Rectal smooth muscle tissue (tissue), 1 donor: ENCODE measurements at regions not wholly inside any gene's neighbourhood (a gene's known extent, or its start where the extent isn't known, plus 50 kb on each side); places are given as distances from the start of the nearest gene placed in this dataset.

Source experiments
- H3K27ac ChIP-seq: one replicate; pipeline ENCODE4 v1.7.0; 2013; ENCODE audit warnings: low read depth, low read length, inconsistent platforms
- H3K27me3 ChIP-seq: one replicate; pipeline ENCODE4 v1.7.0; 2013; ENCODE audit warnings: low read length; ENCODE audit not compliant: control insufficient read depth, insufficient read depth
- H3K36me3 ChIP-seq: one replicate; pipeline ENCODE4 v1.7.0; 2013; ENCODE audit warnings: low read length; ENCODE audit not compliant: control insufficient read depth, insufficient read depth
- H3K4me1 ChIP-seq: one replicate; pipeline ENCODE4 v1.7.0; 2013; ENCODE audit warnings: low read length; ENCODE audit not compliant: control insufficient read depth, insufficient read depth
- H3K4me3 ChIP-seq: one replicate; pipeline ENCODE4 v1.7.0; 2013; ENCODE audit warnings: low read length
- H3K9ac ChIP-seq: one replicate; pipeline ENCODE4 v1.7.0; 2013; ENCODE audit warnings: low read length

DNA sequence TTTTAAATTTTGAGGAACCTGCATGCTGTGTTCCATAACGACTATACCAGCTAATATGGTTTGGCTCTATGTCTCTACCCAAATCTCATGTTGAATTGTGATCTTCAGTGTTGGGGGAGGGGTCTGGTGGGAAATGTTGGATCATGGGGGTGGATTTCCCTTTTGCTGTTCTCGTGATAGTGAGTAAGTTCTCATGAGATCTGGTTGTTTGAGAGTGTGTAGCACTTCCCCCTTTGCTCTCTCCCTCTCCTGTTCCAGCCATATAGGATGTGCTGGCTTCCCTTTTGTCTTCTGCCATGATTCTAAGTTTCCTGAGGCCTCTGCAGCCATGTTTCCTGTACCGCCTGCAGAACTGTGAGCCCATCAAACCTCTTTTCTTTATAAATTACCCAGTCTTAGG, 61.8 kb upstream of the NEDD9 start:
- H3K27me3 ChIP-seq = no peaks in the 10 kb centered on the region
- H3K36me3 ChIP-seq = no peaks in the 10 kb centered on the region

DNA sequence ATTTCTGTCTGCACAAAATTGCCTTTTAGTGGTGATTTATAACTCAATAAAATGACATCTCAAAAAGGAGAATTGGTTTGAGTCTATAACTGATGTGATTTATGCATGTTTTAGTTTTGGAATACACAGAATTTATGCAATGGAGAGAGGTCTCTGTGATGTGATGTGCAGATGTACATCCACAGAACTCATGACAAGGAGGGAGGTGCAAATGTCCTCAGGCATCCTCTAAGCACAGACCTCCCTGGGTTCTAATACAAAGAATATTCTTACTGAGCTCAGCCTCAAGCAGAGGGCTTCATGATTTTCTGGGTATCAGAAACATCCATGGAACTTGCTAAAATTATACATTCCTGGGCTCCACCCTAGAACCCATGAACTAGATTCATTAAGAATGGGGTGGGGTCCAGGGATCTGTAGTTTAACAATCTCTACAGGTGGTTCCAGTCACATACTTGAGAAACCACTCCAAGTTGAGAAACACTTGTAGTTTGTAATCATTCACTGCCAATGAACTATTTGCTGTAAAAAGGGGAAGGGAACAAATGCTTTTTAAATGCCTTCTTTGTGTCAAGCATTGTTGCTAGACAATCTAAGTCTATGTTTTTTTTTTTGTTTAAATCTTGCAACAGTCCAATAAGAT, 60.2 kb upstream of the NEDD9 start:
- no peak overlapping the region for H3K4me3 ChIP-seq
- H3K9ac ChIP-seq = no peak overlapping the region
- no peaks in the 10 kb centered on the region for H3K36me3 ChIP-seq
- H3K27ac ChIP-seq = no peak overlapping the region
- H3K27me3 ChIP-seq = no peaks in the 10 kb centered on the region
- H3K4me1 ChIP-seq = no peaks in the 10 kb centered on the region

More for the DNA sequence above, 61.8 kb upstream of the NEDD9 start:
- Histone ChIP-seq H3K4me3 (no peak overlapping the region), H3K27ac (no peak overlapping the region), H3K9ac (no peak overlapping the region), H3K4me1 (no peaks in the 10 kb centered on the region)

DNA sequence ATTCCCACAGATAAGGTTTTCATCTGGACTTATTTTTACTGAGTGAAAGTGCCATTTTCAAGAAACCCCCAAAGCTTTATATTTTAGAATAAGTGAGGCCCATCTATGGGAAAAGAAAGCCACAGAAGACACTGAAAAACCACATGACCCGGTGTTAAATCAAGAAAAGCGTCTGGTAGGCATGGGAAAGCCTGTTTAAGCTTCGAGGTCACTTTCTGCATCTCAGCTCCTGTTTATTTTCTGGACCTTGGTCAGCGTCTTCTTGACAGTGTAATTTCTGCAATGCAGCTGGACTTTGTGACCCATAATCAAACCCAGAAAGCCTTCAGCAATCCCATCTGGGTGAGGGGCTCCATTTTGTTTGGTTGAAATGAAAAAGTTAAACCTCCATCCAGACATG, 59.6 kb upstream of the NEDD9 start:
- Histone ChIP-seq H3K9ac (no peak overlapping the region), H3K27ac (no peak overlapping the region), H3K36me3 (no peaks in the 10 kb centered on the region), H3K27me3 (no peaks in the 10 kb centered on the region), H3K4me1 (no peaks in the 10 kb centered on the region), H3K4me3 (no peak overlapping the region)

DNA sequence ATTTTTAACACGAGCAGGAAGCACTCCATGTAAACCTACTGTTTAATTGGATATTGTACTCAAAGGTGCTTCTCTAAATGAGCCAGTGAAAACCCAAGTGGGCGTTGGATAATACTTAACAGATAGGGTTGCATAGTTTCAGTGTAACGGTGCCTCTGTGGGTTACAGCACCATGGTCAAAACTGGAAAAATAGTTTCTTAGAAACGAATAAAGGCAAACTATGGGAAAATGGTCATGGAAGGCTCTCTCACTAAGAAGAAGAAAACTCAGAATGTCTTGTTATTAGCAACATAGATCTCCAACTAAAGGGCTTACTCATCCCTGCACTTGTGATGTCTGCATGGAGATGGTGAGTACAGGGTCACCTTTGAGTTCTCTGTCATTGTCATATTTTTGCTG, 59.1 kb upstream of the NEDD9 start:
- Histone ChIP-seq H3K4me1 (no peaks in the 10 kb centered on the region), H3K27me3 (no peaks in the 10 kb centered on the region), H3K9ac (no peak overlapping the region), H3K27ac (no peak overlapping the region), H3K4me3 (no peak overlapping the region), H3K36me3 (no peaks in the 10 kb centered on the region)

DNA sequence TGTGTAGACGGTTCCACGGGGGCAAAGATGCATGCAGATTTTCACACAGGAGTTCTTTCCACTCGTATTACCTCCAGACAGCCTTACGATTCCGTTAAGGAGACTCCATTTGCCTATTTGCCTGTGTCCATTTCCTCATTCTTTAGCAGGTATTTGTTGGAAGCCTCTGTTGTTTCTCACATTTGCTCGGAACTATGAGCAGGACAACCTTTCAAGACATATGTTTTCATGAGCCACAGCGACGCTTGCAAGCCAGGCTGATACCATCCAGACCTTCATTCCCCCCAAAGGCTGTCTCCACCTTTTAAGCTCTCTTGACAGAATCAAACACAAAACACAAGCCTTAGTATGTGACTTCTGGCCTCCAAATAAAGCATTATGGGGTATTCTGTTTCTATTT, 57.6 kb upstream of the NEDD9 start:
- Histone ChIP-seq H3K36me3 (no peaks in the 10 kb centered on the region), H3K4me3 (no peak overlapping the region), H3K27ac (no peak overlapping the region), H3K27me3 (no peaks in the 10 kb centered on the region), H3K9ac (no peak overlapping the region), H3K4me1 (no peaks in the 10 kb centered on the region)

DNA sequence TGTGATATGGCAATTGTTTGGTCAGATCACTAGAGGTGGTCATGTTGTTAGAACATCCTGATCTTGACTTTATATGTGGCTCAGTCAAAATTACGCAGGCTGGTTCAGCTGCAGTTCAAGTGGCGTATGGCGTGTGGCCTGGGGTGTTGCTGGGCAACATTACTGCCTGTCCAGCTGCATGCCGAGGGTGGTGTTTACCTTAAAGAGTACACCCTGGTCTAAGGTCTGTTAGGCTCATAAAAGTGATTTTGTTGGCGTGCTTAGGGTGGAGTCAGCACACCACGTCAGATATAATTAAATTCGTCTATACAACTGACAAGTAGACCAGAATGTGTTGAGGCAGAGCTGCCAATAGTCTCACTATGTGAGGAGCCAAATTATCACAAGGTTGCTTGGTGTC, 55.6 kb upstream of the NEDD9 start:
- Histone ChIP-seq H3K27me3 (no peaks in the 10 kb centered on the region), H3K9ac (no peak overlapping the region), H3K4me3 (no peak overlapping the region), H3K36me3 (no peaks in the 10 kb centered on the region), H3K4me1 (no peaks in the 10 kb centered on the region), H3K27ac (no peak overlapping the region)

DNA sequence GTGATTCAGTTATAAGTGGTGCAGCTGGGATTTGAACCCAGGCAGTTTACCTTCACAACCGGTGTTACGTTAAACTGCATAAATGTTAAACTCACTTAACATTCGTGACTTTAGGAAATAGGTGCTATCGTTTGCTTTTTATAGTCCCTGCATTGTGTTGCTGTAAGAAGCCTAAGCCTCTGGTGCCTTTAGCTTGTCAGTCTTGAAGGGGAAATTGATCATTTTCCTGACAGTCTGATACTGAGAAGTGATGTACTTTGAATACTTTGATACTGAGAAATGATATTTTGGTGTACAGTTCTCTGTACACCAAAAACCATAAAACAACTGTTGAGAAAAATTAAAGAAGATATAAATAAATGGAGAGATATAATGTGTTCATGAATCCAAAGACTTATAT, 52.5 kb upstream of the NEDD9 start:
- Histone ChIP-seq H3K36me3 (no peaks in the 10 kb centered on the region), H3K27me3 (no peaks in the 10 kb centered on the region), H3K4me3 (no peak overlapping the region), H3K4me1 (no peaks in the 10 kb centered on the region), H3K9ac (no peak overlapping the region), H3K27ac (no peak overlapping the region)

DNA sequence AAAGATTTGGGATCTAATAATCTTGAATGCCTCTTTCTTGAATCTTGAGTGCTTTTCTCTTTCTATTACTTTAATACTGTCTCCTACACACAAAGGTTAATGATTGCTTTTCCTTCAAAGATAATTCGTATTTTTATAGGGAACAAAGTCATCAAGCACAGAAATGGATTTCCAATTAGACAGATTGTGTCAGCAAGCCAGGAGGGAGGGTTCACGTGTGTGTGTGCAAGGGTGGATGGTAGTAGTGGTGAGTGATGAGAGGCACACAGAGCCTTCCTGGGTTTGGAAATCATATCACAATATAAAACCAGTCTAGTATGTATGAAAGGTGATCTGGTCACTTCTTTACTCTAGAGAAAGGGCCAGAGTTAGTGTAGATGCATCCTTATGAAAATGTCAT, 51.2 kb upstream of the NEDD9 start:
- no peak overlapping the region for H3K27ac ChIP-seq
- no peaks in the 10 kb centered on the region for H3K4me1 ChIP-seq
- no peak overlapping the region for H3K9ac ChIP-seq
- H3K4me3 ChIP-seq = no peak overlapping the region
- no peaks in the 10 kb centered on the region for H3K36me3 ChIP-seq
- no peaks in the 10 kb centered on the region for H3K27me3 ChIP-seq

DNA sequence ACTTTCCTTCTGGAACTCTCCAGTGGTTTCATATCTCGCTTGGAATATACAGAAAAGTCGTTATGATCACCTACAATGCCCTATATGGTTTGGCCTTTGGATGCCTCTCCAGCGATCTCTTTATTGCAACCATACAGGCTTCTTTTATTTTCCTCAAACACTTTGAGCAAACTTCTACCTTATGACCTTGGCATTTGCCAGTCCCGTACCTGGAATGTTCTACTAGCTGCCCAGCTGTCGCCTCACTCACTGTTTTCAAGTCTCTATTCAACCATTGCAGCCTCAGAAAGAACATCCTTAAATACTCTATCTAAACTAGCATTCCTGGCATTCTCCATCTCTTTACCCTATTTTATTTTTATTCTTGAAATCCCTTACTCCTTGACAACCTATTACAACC, 50.4 kb upstream of the NEDD9 start:
- Histone ChIP-seq H3K9ac (no peak overlapping the region), H3K27ac (no peak overlapping the region)

More for the DNA sequence above, 50.4 kb upstream of the NEDD9 start:
- Histone ChIP-seq H3K4me3 (no peak overlapping the region), H3K4me1 (no peaks in the 10 kb centered on the region), H3K36me3 (no peaks in the 10 kb centered on the region), H3K27me3 (no peaks in the 10 kb centered on the region)
